ENCODE measurements at regions not wholly inside any gene's neighbourhood (a gene's known extent, or its start where the extent isn't known, plus 50 kb on each side); places are given as distances from the start of the nearest gene placed in this dataset.

DNA sequence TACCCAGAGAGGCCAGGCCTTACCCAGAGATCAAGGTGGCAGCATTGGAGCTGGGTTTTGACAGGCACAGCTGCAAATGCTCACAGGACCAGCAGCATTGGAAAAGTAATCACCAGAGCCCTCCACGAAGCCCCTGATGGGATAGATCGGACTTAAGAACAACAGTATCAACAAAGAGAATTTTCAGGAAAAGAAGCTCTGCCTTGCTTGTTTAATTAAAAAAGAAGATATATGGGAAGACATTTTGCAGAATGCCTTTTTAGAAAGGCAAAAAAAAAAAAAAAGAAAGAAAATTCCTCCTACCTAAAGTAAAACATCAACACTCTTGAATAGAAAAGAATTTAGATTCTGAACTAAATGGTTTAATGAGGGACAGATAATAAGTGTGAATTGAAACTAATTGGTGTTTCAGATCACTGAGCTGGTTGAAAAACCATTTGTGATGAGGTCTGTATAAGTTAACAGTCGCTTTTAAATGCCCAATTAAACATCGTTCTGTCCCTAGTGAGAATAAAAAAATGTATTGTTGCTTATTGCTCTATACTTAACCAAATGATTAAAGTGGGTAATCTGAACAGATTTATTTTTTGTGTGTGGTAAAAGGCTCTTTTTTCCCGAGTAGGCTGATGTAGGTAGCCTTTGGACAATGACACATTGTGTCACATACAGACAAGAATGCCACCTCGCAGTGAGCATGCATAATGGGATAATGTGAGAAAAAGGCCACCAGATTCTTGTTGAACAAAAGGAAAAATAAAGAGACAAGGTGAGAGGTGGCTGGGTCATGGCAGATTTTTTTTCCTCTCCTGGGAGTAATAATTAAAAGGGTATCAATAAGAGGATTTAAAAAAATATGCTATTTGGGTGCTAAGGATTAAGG lies 93.0 kb upstream of the ARGLU1 start:
- no peak for DNase-seq

DNA sequence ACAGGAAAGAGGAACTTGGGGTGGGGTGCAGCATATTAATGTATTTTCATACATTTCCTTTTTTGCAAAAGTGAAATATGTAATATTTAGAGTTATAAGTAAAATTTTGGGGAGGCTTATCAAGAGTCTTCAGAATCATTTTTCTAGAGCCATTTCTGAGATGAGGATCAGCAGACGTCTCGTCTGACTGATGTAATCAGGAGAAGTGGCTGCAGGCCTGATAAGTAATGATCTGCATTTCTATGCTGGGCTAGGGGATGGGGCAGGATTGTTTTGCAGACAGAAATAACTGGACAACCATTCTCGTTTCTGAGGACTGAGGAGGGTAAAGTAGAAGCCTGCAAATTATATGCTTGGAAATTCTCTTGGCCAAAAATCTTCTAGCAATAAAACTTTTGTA lies 89.2 kb upstream of the ARGLU1 start:
- DNase-seq = no peak

DNA sequence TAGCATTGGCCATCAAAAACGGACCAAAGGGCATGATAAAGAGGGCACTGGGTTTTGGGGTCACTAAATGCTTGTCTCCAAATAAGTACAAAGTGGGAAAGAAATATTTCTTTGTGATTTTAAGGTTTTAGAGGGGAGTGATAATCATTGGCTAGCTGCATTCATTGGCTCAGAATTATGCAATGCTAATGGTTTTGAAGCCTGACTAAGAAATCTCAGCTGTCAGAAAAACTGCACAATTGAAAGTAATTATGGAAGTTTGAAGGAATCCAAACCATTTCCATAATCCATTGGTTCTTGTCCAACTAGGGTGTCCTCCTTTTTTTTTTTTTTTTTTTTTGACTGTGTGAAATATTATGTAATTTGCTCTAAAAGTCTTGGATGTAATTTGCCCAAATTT lies 88.2 kb upstream of the ARGLU1 start:
- DNase-seq = no peak

DNA sequence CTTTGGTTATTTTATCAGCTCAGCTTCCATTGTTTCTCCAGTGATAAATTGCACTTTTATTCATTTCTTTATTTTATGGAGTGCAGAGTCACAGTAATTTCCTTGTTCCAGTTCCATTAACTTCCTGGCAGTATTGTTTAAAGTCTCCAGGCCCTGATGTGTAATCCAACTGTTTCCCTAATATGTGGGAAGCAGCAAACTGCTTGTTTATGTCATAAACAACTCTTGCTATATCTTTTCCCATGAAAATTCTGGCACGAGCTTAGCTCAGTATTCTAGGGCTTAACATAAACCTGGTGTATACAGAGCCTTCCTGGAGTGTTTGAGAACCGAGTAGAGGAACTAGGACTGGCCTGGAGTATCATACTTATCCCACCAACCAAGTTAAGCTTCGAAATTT lies 83.5 kb upstream of the ARGLU1 start:
- DNase-seq = no peak

DNA sequence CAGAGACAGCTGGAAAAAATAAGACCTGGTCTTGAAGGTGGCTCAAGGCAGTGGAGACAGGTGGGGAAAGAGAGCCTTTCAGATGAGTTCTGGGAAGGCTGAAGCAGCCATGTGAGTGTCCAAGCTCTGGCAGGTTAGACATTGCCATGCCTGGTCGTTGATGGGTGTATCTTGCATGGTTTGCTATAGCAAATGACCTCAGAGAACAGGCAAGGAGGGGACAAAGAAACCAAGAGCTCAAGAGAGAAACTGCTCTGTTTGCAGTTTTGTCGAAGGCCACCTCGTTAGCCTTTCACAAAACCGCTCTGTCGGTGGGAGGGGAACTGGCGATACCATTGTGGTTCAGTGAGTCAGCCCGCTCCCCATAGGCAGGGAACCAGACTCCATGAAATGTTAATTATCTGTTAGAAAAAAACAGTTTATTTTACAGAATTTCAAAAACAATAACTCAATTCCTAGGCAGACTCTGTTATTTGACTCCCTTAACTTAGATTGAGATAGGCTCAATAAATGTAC lies 82.8 kb upstream of the ARGLU1 start:
- no peak for DNase-seq

DNA sequence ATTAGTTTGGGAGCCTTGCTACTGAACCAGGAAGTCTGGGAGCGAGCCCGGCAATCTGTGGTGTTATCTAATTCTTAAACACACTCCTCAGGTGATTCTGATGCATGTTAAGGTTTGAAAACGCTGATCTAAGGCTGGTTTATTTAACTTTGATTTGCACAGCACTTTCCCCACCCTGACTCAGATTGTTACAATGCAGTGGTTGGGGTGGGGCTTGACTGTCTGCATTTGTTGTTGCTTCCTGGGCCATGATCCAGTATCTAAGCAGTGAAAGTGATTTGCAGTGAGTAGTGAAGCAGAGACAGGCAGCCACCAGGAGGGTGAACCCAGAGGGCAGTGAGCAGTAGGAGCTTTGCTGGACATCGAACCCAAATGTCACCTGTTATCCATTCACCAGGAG lies 81.6 kb upstream of the ARGLU1 start:
- DNase-seq = no peak

DNA sequence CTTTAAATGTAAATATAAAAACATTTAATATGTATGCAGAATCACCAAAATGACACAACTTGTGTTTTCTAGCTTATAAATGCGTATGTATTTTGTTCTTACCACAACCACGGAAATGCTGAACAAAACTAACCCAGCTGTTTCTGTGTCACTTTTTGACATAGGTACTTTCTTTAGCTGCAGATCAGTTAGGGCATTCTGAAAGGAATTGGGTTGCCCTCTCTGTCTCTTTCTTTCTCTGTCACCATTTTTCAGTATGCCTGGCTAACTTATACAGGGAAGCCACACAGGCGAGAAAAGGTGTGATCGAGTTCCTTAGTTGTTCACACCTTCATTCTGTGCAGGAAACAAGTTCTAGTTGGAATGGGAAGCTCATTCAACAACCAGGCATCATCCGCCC lies 72.6 kb upstream of the ARGLU1 start:
- DNase-seq = no peak

DNA sequence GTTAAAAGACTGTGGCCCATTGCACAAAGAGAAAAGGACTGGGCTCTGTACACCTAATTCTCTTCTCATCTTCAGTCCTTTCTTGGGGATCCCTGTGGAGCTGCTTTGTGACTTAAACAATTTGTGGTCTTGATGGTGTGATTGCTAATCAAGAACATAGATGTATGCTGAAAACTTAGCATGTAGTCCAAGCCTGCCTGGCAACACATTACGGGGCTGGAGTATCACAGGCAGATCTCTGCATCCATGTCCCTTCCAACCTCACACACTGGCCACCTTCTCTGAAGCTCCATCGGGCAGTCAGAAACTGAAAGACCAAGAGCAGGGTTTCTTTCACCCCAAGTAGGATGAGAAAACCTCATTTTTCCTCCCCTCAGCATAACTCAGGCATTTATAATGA lies 69.6 kb upstream of the ARGLU1 start:
- DNase-seq = no peak

DNA sequence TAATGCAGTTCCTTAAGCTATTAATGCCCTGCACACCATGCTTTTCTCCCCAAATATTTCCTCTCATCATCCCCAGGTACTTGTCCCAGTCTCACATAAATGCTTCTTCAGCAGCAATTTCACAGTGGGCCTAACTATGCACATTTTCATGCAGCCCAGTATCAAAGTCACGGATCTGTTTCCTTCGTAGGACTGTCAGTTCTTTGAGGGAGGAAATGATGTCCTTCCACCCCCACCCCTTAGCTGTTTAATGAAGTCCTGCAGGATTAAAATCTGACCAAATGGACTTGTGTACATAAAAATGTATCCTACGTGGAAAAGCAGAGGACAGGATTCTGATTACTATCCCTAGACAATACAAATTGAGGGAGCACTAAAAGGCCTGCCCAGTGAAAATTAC lies 68.6 kb upstream of the ARGLU1 start:
- no peak for DNase-seq

DNA sequence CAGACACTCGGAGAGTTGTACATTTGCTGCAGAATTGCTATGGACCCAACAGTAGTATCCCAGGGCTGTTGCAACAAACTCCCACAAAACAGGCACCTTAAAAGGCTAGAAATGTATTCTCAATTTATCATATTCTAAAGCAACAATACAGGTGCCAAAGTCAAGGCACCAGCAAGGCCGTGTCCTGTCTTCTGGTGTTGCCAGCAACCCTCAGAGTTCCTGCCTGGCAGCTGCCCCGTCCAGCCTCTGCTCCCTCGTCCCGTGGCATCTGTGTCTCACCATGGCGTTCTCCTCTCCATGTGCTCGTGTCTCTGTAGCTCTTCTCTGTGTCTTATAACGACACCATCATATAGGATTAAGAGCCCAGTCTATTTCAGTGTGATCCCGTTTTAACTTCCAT lies 67.7 kb upstream of the ARGLU1 start:
- no peak for DNase-seq

DNA sequence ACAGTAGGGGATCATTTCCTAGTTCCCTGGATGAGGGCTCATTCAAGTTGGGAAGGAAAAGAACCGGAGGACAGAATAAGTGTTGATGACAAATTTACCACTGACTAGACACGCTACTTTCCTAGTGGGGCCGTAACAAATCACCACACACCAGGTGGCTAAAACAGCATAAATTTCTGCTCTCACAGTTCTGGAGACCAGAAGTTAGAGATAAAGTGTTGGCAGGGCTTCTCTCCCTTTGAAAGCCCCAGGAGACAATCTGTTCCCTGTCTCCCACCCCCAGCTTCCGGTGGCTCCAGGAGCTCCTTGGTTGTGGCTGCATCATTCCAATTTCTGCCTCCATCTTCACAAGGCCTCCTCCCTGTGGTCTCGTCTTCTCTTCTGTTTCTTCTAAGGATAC lies 65.4 kb upstream of the ARGLU1 start:
- no peak for DNase-seq

DNA sequence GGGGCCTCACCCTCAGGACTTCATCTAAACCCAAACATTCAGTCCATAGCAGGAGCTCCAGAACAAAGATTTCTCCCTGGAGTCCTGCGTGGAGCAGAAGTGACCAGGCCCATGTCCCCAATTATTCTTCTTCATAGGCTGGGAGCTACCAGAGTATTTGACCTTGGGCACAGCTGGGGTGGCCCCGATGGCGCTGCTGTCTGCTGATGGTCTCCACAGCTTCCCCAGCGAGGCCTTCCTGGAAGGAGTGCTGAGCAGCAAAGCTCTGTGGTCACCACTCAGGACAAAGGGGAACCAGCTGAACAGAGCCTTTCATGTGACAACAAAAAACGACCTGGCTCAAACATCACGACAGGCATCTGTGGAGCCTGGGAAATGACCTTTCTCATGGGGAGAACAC lies 62.7 kb upstream of the ARGLU1 start:
- no peak for DNase-seq

DNA sequence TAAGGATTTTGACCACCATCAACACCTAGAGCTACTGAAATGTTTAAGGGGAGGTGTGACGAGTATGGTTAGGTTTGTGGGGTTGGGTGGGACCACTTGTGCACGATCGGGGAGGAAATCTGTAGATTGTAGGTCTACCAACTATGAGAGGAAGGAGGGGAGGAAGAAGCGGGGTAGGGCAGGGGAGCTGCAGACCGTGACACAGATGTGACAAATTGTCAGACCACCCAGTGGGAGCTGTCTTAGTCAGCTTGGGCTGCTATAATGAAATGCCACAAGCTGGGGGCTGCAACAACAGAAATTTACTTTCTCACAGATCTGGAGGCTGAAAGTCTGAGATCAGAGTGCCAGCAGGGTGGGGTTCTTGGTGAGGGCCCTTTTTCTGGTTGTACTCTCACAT lies 62.2 kb upstream of the ARGLU1 start:
- no peak for DNase-seq

DNA sequence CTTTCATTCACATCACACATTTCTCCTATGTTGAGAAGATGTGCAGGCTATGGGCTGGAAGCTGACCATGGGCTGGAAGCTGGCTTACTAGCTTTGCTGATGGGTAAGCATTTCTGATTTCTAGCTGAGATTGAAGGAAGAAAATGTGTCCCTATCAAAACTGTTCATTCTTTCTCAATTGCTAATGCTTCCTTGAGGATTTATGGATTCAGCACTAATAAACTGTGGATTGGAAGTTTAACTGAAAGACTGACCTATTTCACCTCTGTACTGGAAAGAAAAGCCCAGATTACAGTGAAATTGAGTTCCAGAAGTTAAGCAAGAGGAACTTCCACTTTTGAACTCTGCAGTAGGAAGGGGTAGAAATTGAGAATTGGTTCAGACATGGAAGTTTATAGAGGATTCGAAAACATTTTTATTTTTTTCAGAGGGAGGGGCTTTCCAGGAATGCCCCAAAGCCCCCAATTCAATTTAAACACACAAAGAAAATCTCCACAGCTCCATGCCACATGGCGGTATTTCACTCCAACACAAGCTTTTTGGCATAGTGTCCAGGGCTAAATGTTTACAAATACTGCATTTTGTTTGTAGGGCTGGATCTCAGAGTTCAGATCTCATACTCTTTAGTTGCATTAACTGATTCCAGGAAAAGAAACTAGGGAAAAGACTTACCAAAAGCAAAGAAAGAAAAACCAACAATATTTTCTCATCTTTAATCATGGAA lies 61.2 kb upstream of the ARGLU1 start:
- no peak for DNase-seq

DNA sequence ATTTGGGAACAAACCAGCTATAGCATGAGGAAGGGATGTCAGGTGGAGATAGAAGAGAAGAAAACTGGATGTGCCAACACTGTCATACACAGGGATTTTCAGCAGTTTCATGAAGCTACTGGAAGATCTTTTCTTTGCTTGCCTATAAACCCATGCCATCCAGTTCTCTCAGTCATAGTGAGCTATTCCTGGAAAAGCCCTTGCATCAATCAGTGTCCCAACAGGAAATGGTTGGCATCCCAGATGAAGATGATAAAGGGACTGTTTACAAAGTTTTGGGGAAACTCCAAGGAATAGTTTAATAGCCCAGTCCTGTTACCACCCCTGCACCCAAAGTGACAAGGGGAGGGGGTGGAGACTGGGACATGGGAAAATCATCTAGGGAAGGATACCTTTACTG lies 58.5 kb upstream of the ARGLU1 start:
- DNase-seq = no peak

DNA sequence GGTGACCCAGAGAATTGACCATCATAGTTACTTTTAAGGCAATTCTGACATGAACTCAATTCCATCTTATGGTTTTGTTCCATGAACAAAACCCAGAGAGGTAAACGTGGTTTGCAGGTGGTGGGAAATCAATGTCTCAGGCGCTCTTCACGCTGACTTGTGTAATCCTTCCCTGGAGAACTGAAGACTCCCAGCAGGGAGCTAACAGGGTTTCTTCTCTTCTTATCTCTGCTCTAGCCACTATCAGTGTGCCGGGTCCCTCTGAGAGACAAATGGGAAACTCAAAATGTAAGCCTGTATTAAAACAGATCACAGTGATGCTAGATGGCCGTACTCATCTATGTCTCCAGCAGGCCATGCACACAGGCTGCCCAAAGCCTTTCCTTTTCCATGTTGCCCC lies 57.6 kb upstream of the ARGLU1 start:
- DNase-seq = no peak

DNA sequence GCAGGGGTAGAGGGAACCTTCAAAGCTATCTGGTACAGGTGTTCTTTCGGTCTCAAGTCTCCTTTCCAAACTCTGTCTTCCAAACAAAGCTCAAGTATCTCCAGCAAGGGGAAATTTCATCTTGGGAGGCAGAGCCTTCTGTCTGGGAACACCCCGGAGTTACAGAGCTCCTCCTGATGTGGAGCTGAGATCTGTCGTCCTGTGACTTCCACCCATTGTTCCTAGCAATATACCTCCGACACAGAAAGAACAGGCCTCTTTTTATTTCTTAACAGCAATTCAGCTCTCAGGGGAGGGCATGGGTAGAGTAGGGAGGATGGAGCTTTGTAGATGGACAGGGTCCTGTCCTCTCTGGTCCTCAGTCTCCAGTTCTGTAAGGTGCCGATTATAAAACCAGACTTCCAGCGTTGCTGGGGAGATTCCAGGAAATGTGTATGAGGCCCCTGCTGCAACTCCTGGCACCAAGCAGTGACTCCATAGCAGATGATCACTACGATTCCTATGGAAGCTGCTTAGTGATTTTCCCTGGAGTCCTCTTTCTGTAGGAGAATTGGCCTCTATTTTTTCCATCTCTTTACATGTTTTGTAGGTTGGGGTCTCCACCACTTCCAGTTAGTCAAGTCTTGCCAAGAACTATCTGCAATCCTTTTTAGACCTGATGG lies 56.0 kb upstream of the ARGLU1 start:
- no peak for DNase-seq

DNA sequence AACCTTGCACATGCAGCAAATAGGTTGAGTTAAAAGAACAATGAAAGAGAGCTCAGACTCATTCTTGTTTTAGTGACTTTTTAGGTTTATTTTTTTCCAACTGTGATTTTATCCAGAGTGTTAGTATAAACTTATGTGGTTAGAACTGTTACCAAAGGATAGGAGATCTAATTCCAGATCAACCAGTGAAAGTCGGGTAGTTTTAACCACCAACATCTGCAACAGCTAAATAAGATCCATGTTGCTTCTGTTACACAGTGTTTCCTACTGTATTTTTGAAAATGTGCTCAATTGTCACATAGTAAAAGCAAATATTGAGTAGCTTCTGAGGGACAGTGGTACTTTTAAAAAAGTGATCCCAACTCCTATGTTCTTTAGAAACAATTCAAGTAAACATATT lies 53.9 kb upstream of the ARGLU1 start:
- DNase-seq = no peak

DNA sequence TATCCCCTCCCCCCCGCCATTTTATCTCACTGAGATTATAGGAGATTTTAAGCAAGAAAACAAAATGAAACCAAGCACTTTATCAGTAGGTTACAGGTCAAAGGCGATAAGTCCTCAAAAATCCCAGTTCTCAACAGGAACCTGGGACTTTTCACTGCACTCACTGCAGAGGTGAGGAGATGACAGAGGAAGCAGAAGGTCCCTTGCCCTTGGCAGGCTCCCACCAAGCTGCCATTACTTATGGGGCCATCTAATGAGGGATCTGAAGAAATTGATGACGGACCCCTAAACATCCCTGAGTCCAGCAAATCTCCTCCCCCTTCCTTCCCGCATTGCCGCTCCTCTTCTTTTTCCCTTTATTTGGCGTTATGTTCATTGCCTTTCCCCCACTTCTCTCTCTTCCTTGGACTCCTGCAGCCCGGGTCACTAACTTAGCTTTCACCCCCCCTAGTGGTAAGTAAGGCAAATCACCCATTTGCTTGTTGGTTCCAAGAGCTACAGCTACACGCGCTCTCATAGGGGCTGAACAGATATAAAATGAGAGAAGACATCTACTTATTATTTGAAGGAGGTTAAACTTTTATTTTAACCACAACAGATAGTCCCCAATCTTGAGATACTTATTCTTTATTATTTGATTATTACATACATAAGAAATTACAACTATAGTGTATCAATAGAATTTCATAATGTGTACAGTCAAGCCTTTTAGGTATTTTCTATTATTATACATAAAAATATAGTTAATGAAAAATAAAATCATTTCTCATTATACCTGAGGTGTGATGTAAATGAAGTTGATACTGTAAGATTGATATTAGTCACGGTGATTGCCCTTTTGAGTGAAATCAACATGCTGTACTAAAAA lies 52.0 kb upstream of the ARGLU1 start:
- DNase-seq = peak; percentile 59
